GM23338 (cell line): ENCODE measurements at regions not wholly inside any gene's neighbourhood (a gene's known extent, or its start where the extent isn't known, plus 50 kb on each side); places are given as distances from the start of the nearest gene placed in this dataset.

Source experiments
- ATAC-seq: fragments of 200-7000 bp; cut with Tn5 transposase; 3 replicates; pipeline ENCODE4 v1.9.1; 2020
- DNase-seq: peaks from one replicate; pipeline ENCODE4 v3.0.0-alpha.2; 2015; ENCODE audit warnings: low spot score
- H2AFZ ChIP-seq: fragments of 200-600 bp; sonication (generic); 2 replicates; pipeline ENCODE4 v1.8.0; 2016; ENCODE audit warnings: antibody characterized with exemption, mild to moderate bottlenecking, moderate library complexity
- H3F3A ChIP-seq: fragments of 200-600 bp; sonication (generic); replicated peaks from 2 replicates; pipeline ENCODE4 v1.8.0; 2017; ENCODE audit warnings: antibody characterized with exemption, mixed run types, low read depth
- H3K27ac ChIP-seq: fragments of 200-600 bp; sonication (generic); 2 replicates; pipeline ENCODE4 v1.6.1; 2016; ENCODE audit warnings: low read depth
- H3K27me3 ChIP-seq: fragments of 200-600 bp; sonication (generic); 2 replicates; pipeline ENCODE4 v1.8.0; 2016; ENCODE audit warnings: mild to moderate bottlenecking, mixed run types, moderate library complexity; ENCODE audit not compliant: insufficient read depth
- H3K36me3 ChIP-seq: fragments of 200-600 bp; sonication (generic); 2 replicates; pipeline ENCODE4 v1.8.0; 2016; ENCODE audit warnings: mild to moderate bottlenecking; ENCODE audit not compliant: insufficient read depth
- H3K4me1 ChIP-seq: fragments of 200-600 bp; sonication (generic); 2 replicates; pipeline ENCODE4 v1.8.0; 2016; ENCODE audit warnings: mild to moderate bottlenecking, moderate library complexity; ENCODE audit not compliant: insufficient read depth
- H3K4me2 ChIP-seq: fragments of 200-600 bp; sonication (generic); 2 replicates; pipeline ENCODE4 v1.7.1; 2017; ENCODE audit warnings: mixed run types
- H3K4me3 ChIP-seq: fragments of 200-600 bp; sonication (generic); 2 replicates; pipeline ENCODE4 v1.6.1; 2016; ENCODE audit warnings: mixed run types
- H3K79me2 ChIP-seq: fragments of 200-600 bp; sonication (generic); replicated peaks from 2 replicates; pipeline ENCODE4 v1.8.0; 2017; ENCODE audit warnings: mild to moderate bottlenecking; ENCODE audit not compliant: insufficient read depth
- H3K9me2 ChIP-seq: fragments of 200-600 bp; sonication (generic); 2 replicates; pipeline ENCODE4 v1.8.0; 2017; ENCODE audit not compliant: insufficient read depth
- H4K20me1 ChIP-seq: fragments of 200-600 bp; sonication (generic); replicated peaks from 2 replicates; pipeline ENCODE4 v1.8.0; 2017; ENCODE audit warnings: mild to moderate bottlenecking; ENCODE audit not compliant: insufficient read depth
- H3K27ac Mint-ChIP-seq: 2 replicates; pipeline ENCODE4 v1.8.0; 2020; ENCODE audit warnings: inconsistent platforms, mild to moderate bottlenecking, moderate library complexity, mixed read lengths
- H3K27me3 Mint-ChIP-seq: 3 replicates; pipeline ENCODE4 v1.8.0; 2022; ENCODE audit warnings: low read depth, mild to moderate bottlenecking, moderate library complexity, mixed read lengths, inconsistent platforms; ENCODE audit not compliant: insufficient read depth, poor library complexity
- H3K36me3 Mint-ChIP-seq: 3 replicates; pipeline ENCODE4 v1.8.0; 2021; ENCODE audit warnings: low read depth, mild to moderate bottlenecking, inconsistent platforms, moderate library complexity, mixed read lengths
- H3K4me1 Mint-ChIP-seq: 3 replicates; pipeline ENCODE4 v1.8.0; 2020; ENCODE audit warnings: mild to moderate bottlenecking, inconsistent platforms, mixed read lengths
- H3K4me3 Mint-ChIP-seq: 3 replicates; pipeline ENCODE4 v1.8.0; 2021; ENCODE audit warnings: moderate library complexity, mild to moderate bottlenecking, inconsistent platforms, mixed read lengths
- H3K9me3 Mint-ChIP-seq: 3 replicates; pipeline ENCODE4 v1.8.0; 2020; ENCODE audit warnings: moderate library complexity, mild to moderate bottlenecking, inconsistent platforms, mixed read lengths
- CREB1 ChIP-seq: fragments of 250-450 bp; sonication (Bioruptor Pico); IDR thresholded peaks from 2 replicates; pipeline ENCODE4 v1.5.0; 2020; ENCODE audit warnings: low read depth, mild to moderate bottlenecking, moderate library complexity
- EZH2 ChIP-seq: fragments of 200-600 bp; sonication (generic); IDR thresholded peaks from one replicate; pipeline ENCODE4 v1.8.0; 2017; ENCODE audit warnings: antibody characterized with exemption, mild to moderate bottlenecking, low read depth; ENCODE audit not compliant: unreplicated experiment
- EZH2phosphoT487 ChIP-seq: fragments of 200-600 bp; sonication (generic); IDR thresholded peaks from one replicate; pipeline ENCODE4 v1.8.1; 2018; ENCODE audit warnings: antibody characterized with exemption; ENCODE audit not compliant: unreplicated experiment
- JUNB ChIP-seq: IDR thresholded peaks from one replicate; pipeline ENCODE4 v1.6.1; 2016; ENCODE audit warnings: antibody characterized with exemption; ENCODE audit not compliant: unreplicated experiment
- NANOG ChIP-seq: IDR thresholded peaks from 2 replicates; pipeline ENCODE4 v1.6.1; 2016; ENCODE audit warnings: antibody characterized with exemption, borderline replicate concordance
- POLR2AphosphoS5 ChIP-seq: IDR thresholded peaks from 2 replicates; pipeline ENCODE4 v1.6.1; 2016; ENCODE audit warnings: antibody characterized with exemption, low read depth
- ZNF114 ChIP-seq: fragments of 250-450 bp; sonication (Bioruptor Pico); IDR thresholded peaks from 2 replicates; pipeline ENCODE4 v1.5.0; 2020; ENCODE audit warnings: mild to moderate bottlenecking, moderate library complexity
- ZNF331 ChIP-seq: fragments of 250-450 bp; sonication (Bioruptor Pico); IDR thresholded peaks from 2 replicates; pipeline ENCODE4 v1.5.0; 2020; ENCODE audit warnings: low read depth, mild to moderate bottlenecking, moderate library complexity
- TF ChIP-seq, protein P1 (sequence below): fragments of 250-450 bp; sonication (Bioruptor Pico); IDR thresholded peaks from 2 replicates; pipeline ENCODE4 v1.5.0; 2020; ENCODE audit warnings: mild to moderate bottlenecking, moderate library complexity
- TF ChIP-seq, protein P2 (sequence below), 2 experiments: fragments of 200-600 bp in 1 of 2; sonication (generic) in 1 of 2; conservative IDR thresholded peaks; 2 replicates each; pipeline versions ENCODE4 v1.5.1 to v1.6.1; 2016 to 2017; ENCODE audit warnings: antibody characterized with exemption in 2 of 2, low read depth in 2 of 2, mild to moderate bottlenecking in 2 of 2, moderate library complexity in 1 of 2
- TF ChIP-seq, protein P3 (sequence below): IDR thresholded peaks from 2 replicates; pipeline ENCODE4 v1.6.1; 2016; ENCODE audit warnings: antibody characterized with exemption
- TF ChIP-seq, protein P4 (sequence below): IDR thresholded peaks from one replicate; pipeline ENCODE4 v1.6.1; 2018; ENCODE audit warnings: antibody characterized with exemption; ENCODE audit not compliant: unreplicated experiment

DNA sequence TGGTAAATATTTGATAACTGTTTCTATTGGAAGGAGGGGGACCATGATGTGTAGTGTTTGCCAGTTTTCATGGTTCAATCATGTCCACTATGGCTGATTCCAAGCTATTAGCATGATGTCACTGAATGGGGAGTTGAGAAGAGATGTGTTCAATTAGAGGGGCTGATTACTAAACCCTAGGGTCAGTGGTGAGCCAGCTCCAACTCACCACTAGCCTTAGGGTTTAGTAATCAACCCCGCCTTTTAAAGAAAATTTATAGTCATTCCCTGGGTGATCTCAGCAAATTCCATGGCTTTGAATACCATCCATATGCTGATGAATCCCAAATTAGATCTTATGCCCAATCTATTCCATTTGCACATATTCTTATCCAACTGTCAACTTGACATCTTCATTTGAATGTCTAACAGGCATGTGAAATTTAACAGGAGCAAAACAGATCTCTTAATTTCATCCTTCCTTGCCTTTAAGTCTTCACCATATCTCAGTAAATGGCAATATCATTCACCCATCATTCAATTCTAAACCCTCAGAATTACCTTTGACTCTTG is 98.8 kb downstream of the GCNT1 start:
- no peak overlapping the region for H3K27ac Mint-ChIP-seq
- no peak for ATAC-seq

More for the DNA sequence above, 98.8 kb downstream of the GCNT1 start:
- Histone ChIP-seq H3K79me2 (no peaks in the 10 kb centered on the region), H3K27me3 (no peaks in the 10 kb centered on the region), H3K36me3 (no peaks in the 10 kb centered on the region; the same call in 1 of the 2 replicates), H3K4me2 (no peak overlapping the region), H3K27ac (no peak overlapping the region), H4K20me1 (no peaks in the 10 kb centered on the region), H3K4me3 (no peak overlapping the region), H3K9me2 (no peaks in the 10 kb centered on the region; the same call in 1 of the 2 replicates), H2AFZ (no peak overlapping the region), H3F3A (no peaks in the 10 kb centered on the region), H3K4me1 (peaks cover 13% of the 10 kb centered on the region)
- Mint-ChIP-seq H3K27me3 (peaks cover 2% of the 10 kb centered on the region), H3K4me1 (peaks cover 21% of the 10 kb centered on the region), H3K9me3 (no peaks in the 10 kb centered on the region), H3K4me3 (no peak overlapping the region), H3K36me3 (no peaks in the 10 kb centered on the region)
- DNase-seq = no peak
- TF ChIP-seq, protein P1, sequence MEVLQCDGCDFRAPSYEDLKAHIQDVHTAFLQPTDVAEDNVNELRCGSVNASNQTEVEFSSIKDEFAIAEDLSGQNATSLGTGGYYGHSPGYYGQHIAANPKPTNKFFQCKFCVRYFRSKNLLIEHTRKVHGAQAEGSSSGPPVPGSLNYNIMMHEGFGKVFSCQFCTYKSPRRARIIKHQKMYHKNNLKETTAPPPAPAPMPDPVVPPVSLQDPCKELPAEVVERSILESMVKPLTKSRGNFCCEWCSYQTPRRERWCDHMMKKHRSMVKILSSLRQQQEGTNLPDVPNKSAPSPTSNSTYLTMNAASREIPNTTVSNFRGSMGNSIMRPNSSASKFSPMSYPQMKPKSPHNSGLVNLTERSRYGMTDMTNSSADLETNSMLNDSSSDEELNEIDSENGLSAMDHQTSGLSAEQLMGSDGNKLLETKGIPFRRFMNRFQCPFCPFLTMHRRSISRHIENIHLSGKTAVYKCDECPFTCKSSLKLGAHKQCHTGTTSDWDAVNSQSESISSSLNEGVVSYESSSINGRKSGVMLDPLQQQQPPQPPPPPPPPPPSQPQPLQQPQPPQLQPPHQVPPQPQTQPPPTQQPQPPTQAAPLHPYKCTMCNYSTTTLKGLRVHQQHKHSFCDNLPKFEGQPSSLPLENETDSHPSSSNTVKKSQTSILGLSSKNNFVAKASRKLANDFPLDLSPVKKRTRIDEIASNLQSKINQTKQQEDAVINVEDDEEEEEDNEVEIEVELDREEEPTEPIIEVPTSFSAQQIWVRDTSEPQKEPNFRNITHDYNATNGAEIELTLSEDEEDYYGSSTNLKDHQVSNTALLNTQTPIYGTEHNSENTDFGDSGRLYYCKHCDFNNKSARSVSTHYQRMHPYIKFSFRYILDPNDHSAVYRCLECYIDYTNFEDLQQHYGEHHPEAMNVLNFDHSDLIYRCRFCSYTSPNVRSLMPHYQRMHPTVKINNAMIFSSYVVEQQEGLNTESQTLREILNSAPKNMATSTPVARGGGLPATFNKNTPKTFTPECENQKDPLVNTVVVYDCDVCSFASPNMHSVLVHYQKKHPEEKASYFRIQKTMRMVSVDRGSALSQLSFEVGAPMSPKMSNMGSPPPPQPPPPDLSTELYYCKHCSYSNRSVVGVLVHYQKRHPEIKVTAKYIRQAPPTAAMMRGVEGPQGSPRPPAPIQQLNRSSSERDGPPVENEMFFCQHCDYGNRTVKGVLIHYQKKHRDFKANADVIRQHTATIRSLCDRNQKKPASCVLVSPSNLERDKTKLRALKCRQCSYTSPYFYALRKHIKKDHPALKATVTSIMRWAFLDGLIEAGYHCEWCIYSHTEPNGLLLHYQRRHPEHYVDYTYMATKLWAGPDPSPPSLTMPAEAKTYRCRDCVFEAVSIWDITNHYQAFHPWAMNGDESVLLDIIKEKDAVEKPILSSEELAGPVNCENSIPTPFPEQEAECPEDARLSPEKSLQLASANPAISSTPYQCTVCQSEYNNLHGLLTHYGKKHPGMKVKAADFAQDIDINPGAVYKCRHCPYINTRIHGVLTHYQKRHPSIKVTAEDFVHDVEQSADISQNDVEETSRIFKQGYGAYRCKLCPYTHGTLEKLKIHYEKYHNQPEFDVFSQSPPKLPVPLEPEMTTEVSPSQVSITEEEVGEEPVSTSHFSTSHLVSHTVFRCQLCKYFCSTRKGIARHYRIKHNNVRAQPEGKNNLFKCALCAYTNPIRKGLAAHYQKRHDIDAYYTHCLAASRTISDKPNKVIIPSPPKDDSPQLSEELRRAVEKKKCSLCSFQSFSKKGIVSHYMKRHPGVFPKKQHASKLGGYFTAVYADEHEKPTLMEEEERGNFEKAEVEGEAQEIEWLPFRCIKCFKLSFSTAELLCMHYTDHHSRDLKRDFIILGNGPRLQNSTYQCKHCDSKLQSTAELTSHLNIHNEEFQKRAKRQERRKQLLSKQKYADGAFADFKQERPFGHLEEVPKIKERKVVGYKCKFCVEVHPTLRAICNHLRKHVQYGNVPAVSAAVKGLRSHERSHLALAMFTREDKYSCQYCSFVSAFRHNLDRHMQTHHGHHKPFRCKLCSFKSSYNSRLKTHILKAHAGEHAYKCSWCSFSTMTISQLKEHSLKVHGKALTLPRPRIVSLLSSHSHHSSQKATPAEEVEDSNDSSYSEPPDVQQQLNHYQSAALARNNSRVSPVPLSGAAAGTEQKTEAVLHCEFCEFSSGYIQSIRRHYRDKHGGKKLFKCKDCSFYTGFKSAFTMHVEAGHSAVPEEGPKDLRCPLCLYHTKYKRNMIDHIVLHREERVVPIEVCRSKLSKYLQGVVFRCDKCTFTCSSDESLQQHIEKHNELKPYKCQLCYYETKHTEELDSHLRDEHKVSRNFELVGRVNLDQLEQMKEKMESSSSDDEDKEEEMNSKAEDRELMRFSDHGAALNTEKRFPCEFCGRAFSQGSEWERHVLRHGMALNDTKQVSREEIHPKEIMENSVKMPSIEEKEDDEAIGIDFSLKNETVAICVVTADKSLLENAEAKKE = no peak
- TF ChIP-seq EZH2phosphoT487 = no peak
- TF ChIP-seq ZNF114 = no peak
- no peak for TF ChIP-seq POLR2AphosphoS5
- TF ChIP-seq, protein P2, sequence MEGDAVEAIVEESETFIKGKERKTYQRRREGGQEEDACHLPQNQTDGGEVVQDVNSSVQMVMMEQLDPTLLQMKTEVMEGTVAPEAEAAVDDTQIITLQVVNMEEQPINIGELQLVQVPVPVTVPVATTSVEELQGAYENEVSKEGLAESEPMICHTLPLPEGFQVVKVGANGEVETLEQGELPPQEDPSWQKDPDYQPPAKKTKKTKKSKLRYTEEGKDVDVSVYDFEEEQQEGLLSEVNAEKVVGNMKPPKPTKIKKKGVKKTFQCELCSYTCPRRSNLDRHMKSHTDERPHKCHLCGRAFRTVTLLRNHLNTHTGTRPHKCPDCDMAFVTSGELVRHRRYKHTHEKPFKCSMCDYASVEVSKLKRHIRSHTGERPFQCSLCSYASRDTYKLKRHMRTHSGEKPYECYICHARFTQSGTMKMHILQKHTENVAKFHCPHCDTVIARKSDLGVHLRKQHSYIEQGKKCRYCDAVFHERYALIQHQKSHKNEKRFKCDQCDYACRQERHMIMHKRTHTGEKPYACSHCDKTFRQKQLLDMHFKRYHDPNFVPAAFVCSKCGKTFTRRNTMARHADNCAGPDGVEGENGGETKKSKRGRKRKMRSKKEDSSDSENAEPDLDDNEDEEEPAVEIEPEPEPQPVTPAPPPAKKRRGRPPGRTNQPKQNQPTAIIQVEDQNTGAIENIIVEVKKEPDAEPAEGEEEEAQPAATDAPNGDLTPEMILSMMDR (conservative IDR thresholded peaks at IDR 0.05; ENCODE audit: low read depth in 2 of 2) = no peak
- TF ChIP-seq CREB1 (CRISPR knock-in tag) = no peak
- TF ChIP-seq NANOG = no peak
- TF ChIP-seq, protein P3, sequence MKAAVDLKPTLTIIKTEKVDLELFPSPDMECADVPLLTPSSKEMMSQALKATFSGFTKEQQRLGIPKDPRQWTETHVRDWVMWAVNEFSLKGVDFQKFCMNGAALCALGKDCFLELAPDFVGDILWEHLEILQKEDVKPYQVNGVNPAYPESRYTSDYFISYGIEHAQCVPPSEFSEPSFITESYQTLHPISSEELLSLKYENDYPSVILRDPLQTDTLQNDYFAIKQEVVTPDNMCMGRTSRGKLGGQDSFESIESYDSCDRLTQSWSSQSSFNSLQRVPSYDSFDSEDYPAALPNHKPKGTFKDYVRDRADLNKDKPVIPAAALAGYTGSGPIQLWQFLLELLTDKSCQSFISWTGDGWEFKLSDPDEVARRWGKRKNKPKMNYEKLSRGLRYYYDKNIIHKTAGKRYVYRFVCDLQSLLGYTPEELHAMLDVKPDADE = no peak
- no peak for TF ChIP-seq EZH2
- no peak for TF ChIP-seq ZNF331 (CRISPR knock-in tag)
- TF ChIP-seq, protein P4, sequence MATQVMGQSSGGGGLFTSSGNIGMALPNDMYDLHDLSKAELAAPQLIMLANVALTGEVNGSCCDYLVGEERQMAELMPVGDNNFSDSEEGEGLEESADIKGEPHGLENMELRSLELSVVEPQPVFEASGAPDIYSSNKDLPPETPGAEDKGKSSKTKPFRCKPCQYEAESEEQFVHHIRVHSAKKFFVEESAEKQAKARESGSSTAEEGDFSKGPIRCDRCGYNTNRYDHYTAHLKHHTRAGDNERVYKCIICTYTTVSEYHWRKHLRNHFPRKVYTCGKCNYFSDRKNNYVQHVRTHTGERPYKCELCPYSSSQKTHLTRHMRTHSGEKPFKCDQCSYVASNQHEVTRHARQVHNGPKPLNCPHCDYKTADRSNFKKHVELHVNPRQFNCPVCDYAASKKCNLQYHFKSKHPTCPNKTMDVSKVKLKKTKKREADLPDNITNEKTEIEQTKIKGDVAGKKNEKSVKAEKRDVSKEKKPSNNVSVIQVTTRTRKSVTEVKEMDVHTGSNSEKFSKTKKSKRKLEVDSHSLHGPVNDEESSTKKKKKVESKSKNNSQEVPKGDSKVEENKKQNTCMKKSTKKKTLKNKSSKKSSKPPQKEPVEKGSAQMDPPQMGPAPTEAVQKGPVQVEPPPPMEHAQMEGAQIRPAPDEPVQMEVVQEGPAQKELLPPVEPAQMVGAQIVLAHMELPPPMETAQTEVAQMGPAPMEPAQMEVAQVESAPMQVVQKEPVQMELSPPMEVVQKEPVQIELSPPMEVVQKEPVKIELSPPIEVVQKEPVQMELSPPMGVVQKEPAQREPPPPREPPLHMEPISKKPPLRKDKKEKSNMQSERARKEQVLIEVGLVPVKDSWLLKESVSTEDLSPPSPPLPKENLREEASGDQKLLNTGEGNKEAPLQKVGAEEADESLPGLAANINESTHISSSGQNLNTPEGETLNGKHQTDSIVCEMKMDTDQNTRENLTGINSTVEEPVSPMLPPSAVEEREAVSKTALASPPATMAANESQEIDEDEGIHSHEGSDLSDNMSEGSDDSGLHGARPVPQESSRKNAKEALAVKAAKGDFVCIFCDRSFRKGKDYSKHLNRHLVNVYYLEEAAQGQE = no peak
- TF ChIP-seq JUNB = no peak
